Stimulated activated CD4-positive, alpha-beta T cell treated with anti-CD3 and anti-CD28 coated beads, Interleukin-15, amount 100 ng/mL, for 24 hours (primary cell): ENCODE measurements at regions not wholly inside any gene's neighbourhood (a gene's known extent, or its start where the extent isn't known, plus 50 kb on each side); places are given as distances from the start of the nearest gene placed in this dataset.

ENCODE experiments used
- DNase-seq: peaks from one replicate; pipeline ENCODE4 v3.0.0-alpha.2; 2020

GRCh38 chr20:48165401-48165685, 380.1 kb upstream of the SULF2 start:
- no peak for DNase-seq

- DNase-seq, result no peak
These were observed 379.5 kb upstream of the SULF2 start for GRCh38 chr20:48164566-48165400.

GRCh38 chr20:48164034-48164433, 378.8 kb upstream of the SULF2 start:
- no peak for DNase-seq

GRCh38 chr20:48163505-48163904, 378.2 kb upstream of the SULF2 start:
- DNase-seq, result no peak

GRCh38 chr20:48162621-48163020, 377.3 kb upstream of the SULF2 start:
- no peak for DNase-seq

- no peak for DNase-seq
These were observed 374.1 kb upstream of the SULF2 start for GRCh38 chr20:48159145-48160008.

- DNase-seq, result no peak
These were observed 372.7 kb upstream of the SULF2 start for GRCh38 chr20:48158014-48158413.

GRCh38 chr20:48156951-48157700, 371.8 kb upstream of the SULF2 start:
- DNase-seq, result no peak

- no peak for DNase-seq
These were observed 371.2 kb upstream of the SULF2 start for GRCh38 chr20:48156521-48156920.

- no peak for DNase-seq
These were observed 370.0 kb upstream of the SULF2 start for GRCh38 chr20:48155268-48155667.

- no peak for DNase-seq
These were observed 368.9 kb upstream of the SULF2 start for GRCh38 chr20:48154040-48154765.

- no peak for DNase-seq
These were observed 368.2 kb upstream of the SULF2 start for GRCh38 chr20:48153523-48153922.

- DNase-seq, result no peak
These were observed 367.8 kb upstream of the SULF2 start for GRCh38 chr20:48153103-48153502.

- DNase-seq, result no peak
These were observed 365.3 kb upstream of the SULF2 start for GRCh38 chr20:48150568-48150967.

- no peak for DNase-seq
These were observed 364.6 kb upstream of the SULF2 start for GRCh38 chr20:48149902-48150301.

- DNase-seq, result no peak
These were observed 363.8 kb upstream of the SULF2 start for GRCh38 chr20:48148916-48149672.

GRCh38 chr20:48148020-48148419, 362.7 kb upstream of the SULF2 start:
- no peak for DNase-seq

GRCh38 chr20:48147311-48147710, 362.0 kb upstream of the SULF2 start:
- DNase-seq, result no peak

- DNase-seq, result no peak
These were observed 361.6 kb upstream of the SULF2 start for GRCh38 chr20:48146877-48147276.

- no peak for DNase-seq
These were observed 361.0 kb upstream of the SULF2 start for GRCh38 chr20:48146308-48146707.

- no peak for DNase-seq
These were observed 358.3 kb upstream of the SULF2 start for GRCh38 chr20:48143435-48144081.

- no peak for DNase-seq
These were observed 357.2 kb upstream of the SULF2 start for GRCh38 chr20:48142516-48142773.
